ENCODE measurements at regions not wholly inside any gene's neighbourhood (a gene's known extent, or its start where the extent isn't known, plus 50 kb on each side); places are given as distances from the start of the nearest gene placed in this dataset.

- no peak overlapping the region for H3K27ac ChIP-seq
- no peak for TF ChIP-seq CTCF (conservative IDR thresholded peaks at IDR 0.05)
Measured at GRCh38 chr4:29521281-29521680, 1198.9 kb upstream of the PCDH7 start.

GRCh38 chr4:29536745-29537144 lies 1183.4 kb upstream of the PCDH7 start:
- no peak for TF ChIP-seq CTCF (conservative IDR thresholded peaks at IDR 0.05)

GRCh38 chr4:29538889-29539646 lies 1181.1 kb upstream of the PCDH7 start:
- H3K27ac ChIP-seq = no peak overlapping the region
- TF ChIP-seq CTCF (conservative IDR thresholded peaks at IDR 0.05) = no peak

More at GRCh38 chr4:29536745-29537144, 1183.4 kb upstream of the PCDH7 start:
- H3K27ac ChIP-seq = no peak overlapping the region

- TF ChIP-seq CTCF (conservative IDR thresholded peaks at IDR 0.05) = no peak
- no peak overlapping the region for H3K27ac ChIP-seq
Measured at GRCh38 chr4:29540439-29541102, 1179.6 kb upstream of the PCDH7 start.

GRCh38 chr4:29541757-29542156 lies 1178.4 kb upstream of the PCDH7 start:
- no peak for TF ChIP-seq CTCF (conservative IDR thresholded peaks at IDR 0.05)
- no peak overlapping the region for H3K27ac ChIP-seq

GRCh38 chr4:29549342-29549741 lies 1170.8 kb upstream of the PCDH7 start:
- TF ChIP-seq CTCF (conservative IDR thresholded peaks at IDR 0.05) = no peak

GRCh38 chr4:29551821-29552220 lies 1168.3 kb upstream of the PCDH7 start:
- TF ChIP-seq CTCF (conservative IDR thresholded peaks at IDR 0.05) = no peak
- H3K27ac ChIP-seq = no peak overlapping the region

More at GRCh38 chr4:29549342-29549741, 1170.8 kb upstream of the PCDH7 start:
- no peak overlapping the region for H3K27ac ChIP-seq

All from VCaP (cell line).